H1 (cell line): ENCODE measurements at regions not wholly inside any gene's neighbourhood (a gene's known extent, or its start where the extent isn't known, plus 50 kb on each side); places are given as distances from the start of the nearest gene placed in this dataset.

Experiments used
- CTCF ChIA-PET: fragments of 300-600 bp; sonication (Branson Sonifier 250); formaldehyde crosslinking; loops from one replicate; lab custom pipeline; 2021; ENCODE audit not compliant: partially characterized antibody; lab: Charles Lee
- POLR2A ChIA-PET: fragments of 300-600 bp; sonication (Branson Sonifier 250); formaldehyde crosslinking; loops from one replicate; lab custom pipeline; 2021; ENCODE audit warnings: inconsistent platforms; ENCODE audit not compliant: partially characterized antibody; lab: Charles Lee
- DNase-seq, 2 experiments: peaks; one replicate each; pipeline versions ENCODE4 v3.0.0 to v3.0.0-alpha.2; 2010 to 2022; ENCODE audit warnings: low spot score in 2 of 2, low read depth in 1 of 2, mixed read lengths in 1 of 2
- FAIRE-seq: peaks from 2 replicates; lab custom pipeline; 2011; peaks lifted over from hg19 to GRCh38; lab: Jason Lieb, UNC
- H2AFZ ChIP-seq: 2 replicates; pipeline ENCODE4 v1.8.1; 2012; ENCODE audit warnings: low read length, inconsistent platforms
- H2AK5ac ChIP-seq: 2 replicates; pipeline ENCODE4 v1.6.1; 2013; ENCODE audit warnings: low read depth, low read length
- H2BK120ac ChIP-seq: replicated peaks from 2 replicates; pipeline ENCODE3; 2013; ENCODE audit warnings: low read depth, low read length, inconsistent platforms
- H2BK12ac ChIP-seq: 2 replicates; pipeline ENCODE4 v1.6.1; 2013; ENCODE audit warnings: low read depth, low read length
- H2BK15ac ChIP-seq: 2 replicates; pipeline ENCODE4 v1.6.1; 2013; ENCODE audit warnings: low read length
- H2BK20ac ChIP-seq: 2 replicates; pipeline ENCODE4 v1.6.1; 2013; ENCODE audit warnings: low read length
- H2BK5ac ChIP-seq: 2 replicates; pipeline ENCODE4 v1.6.1; 2013; ENCODE audit warnings: low read depth, low read length
- H3K14ac ChIP-seq: 2 replicates; pipeline ENCODE4 v1.6.1; 2013; ENCODE audit warnings: inconsistent platforms; ENCODE audit not compliant: insufficient read length
- H3K18ac ChIP-seq: 2 replicates; pipeline ENCODE4 v1.6.1; 2013; ENCODE audit warnings: low read length; ENCODE audit errors: extremely low read depth
- H3K23ac ChIP-seq: 2 replicates; pipeline ENCODE4 v1.6.1; 2013; ENCODE audit warnings: inconsistent platforms; ENCODE audit not compliant: insufficient read length
- H3K23me2 ChIP-seq: 2 replicates; pipeline ENCODE4 v1.6.1; 2013; ENCODE audit warnings: low read depth, low read length
- H3K27ac ChIP-seq: 2 replicates; pipeline ENCODE4 v1.6.1; 2011; ENCODE audit warnings: low read depth, low read length, inconsistent platforms
- H3K27me3 ChIP-seq, 4 experiments: replicated peaks in 1 of 4; 1 replicate in 1 of 4; 2 replicates in 3 of 4; pipeline versions ENCODE4 v1.6.1 to v1.8.1; 2011 to 2013; ENCODE audit warnings: low read length in 3 of 4, mild to moderate bottlenecking in 3 of 4, inconsistent platforms in 2 of 4, mixed read lengths in 2 of 4, moderate library complexity in 1 of 4; ENCODE audit not compliant: control insufficient read depth in 3 of 4, insufficient read depth in 3 of 4; ENCODE audit errors: extremely low read depth in 1 of 4
- H3K36me3 ChIP-seq, 4 experiments: 2 replicates each; pipeline versions ENCODE4 v1.6.1 to v1.8.1; 2011 to 2013; ENCODE audit warnings: mild to moderate bottlenecking in 4 of 4, low read length in 3 of 4, moderate library complexity in 2 of 4, control low read depth in 1 of 4, inconsistent platforms in 1 of 4; ENCODE audit not compliant: insufficient read depth in 4 of 4, control insufficient read depth in 2 of 4
- H3K4ac ChIP-seq: replicated peaks from 2 replicates; pipeline ENCODE3; 2013; ENCODE audit warnings: low read length, low read depth, mixed read lengths, inconsistent platforms; ENCODE audit not compliant: insufficient read length
- H3K4me1 ChIP-seq, 4 experiments: replicated peaks in 1 of 4; 1 replicate in 1 of 4; 2 replicates in 3 of 4; pipeline versions ENCODE4 v1.6.1 to v1.8.1; 2011 to 2013; ENCODE audit warnings: low read length in 3 of 4, inconsistent platforms in 2 of 4, mixed read lengths in 1 of 4; ENCODE audit not compliant: insufficient read depth in 4 of 4, control insufficient read depth in 3 of 4
- H3K4me2 ChIP-seq, 2 experiments: 2 replicates each; pipeline versions ENCODE4 v1.6.1 to v1.8.1; 2011 to 2013; ENCODE audit warnings: low read depth in 2 of 2, low read length in 2 of 2, control low read depth in 1 of 2, inconsistent platforms in 1 of 2, mild to moderate bottlenecking in 1 of 2; ENCODE audit not compliant: insufficient read depth in 1 of 2
- H3K4me3 ChIP-seq, 4 experiments: fragments of 200-600, 300-600 bp in 1 of 4; sonication (generic), shearing (Covaris generic), sonication (Bioruptor Twin) in 1 of 4; 2 replicates each; pipeline versions ENCODE4 v1.5.1 to v1.8.1; 2011 to 2016; ENCODE audit warnings: low read length in 4 of 4, low read depth in 3 of 4, control low read depth in 2 of 4, inconsistent platforms in 2 of 4, mild to moderate bottlenecking in 2 of 4, mixed read lengths in 1 of 4, moderate library complexity in 1 of 4; ENCODE audit not compliant: insufficient read depth in 2 of 4; ENCODE audit errors: extremely low read depth in 1 of 4
- H3K56ac ChIP-seq: replicated peaks from 2 replicates; pipeline ENCODE3; 2013; ENCODE audit warnings: low read depth, mild to moderate bottlenecking, mixed read lengths, low read length, inconsistent platforms; ENCODE audit not compliant: insufficient read length
- H3K79me1 ChIP-seq: 2 replicates; pipeline ENCODE4 v1.6.1; 2013; ENCODE audit warnings: low read depth, low read length, control low read depth
- H3K79me2 ChIP-seq, 2 experiments: 2 replicates each; pipeline versions ENCODE4 v1.6.1 to v1.8.1; 2012 to 2013; ENCODE audit warnings: low read length in 2 of 2, mild to moderate bottlenecking in 2 of 2, inconsistent platforms in 1 of 2; ENCODE audit not compliant: insufficient read depth in 2 of 2, control insufficient read depth in 1 of 2
- H3K9ac ChIP-seq, 4 experiments: replicated peaks in 1 of 4; 1 replicate in 1 of 4; 2 replicates in 3 of 4; pipeline versions ENCODE4 v1.6.1 to v1.8.1; 2011 to 2013; ENCODE audit warnings: low read depth in 3 of 4, low read length in 3 of 4, control low read depth in 2 of 4, mild to moderate bottlenecking in 2 of 4, moderate library complexity in 2 of 4, inconsistent platforms in 1 of 4; ENCODE audit errors: extremely low read depth in 1 of 4
- H3K9me3 ChIP-seq, 2 experiments: 2 replicates each; pipeline versions ENCODE4 v1.6.1 to v1.8.1; 2012 to 2013; ENCODE audit warnings: mild to moderate bottlenecking in 2 of 2, moderate library complexity in 2 of 2, control low read depth in 1 of 2, inconsistent platforms in 1 of 2, low read depth in 1 of 2, low read length in 1 of 2, mixed read lengths in 1 of 2; ENCODE audit not compliant: insufficient read depth in 2 of 2
- H4K20me1 ChIP-seq, 2 experiments: replicated peaks in 1 of 2; 2 replicates each; pipeline versions ENCODE3 to v1.8.1; 2011 to 2013; ENCODE audit warnings: inconsistent platforms in 2 of 2, low read length in 2 of 2, mild to moderate bottlenecking in 1 of 2; ENCODE audit not compliant: insufficient read depth in 2 of 2, control insufficient read depth in 1 of 2
- H4K5ac ChIP-seq: 2 replicates; pipeline ENCODE4 v1.6.1; 2013; ENCODE audit warnings: low read length, low read depth, mixed read lengths, inconsistent platforms; ENCODE audit not compliant: insufficient read length
- H4K8ac ChIP-seq: 2 replicates; pipeline ENCODE4 v1.8.0; 2013; ENCODE audit warnings: mild to moderate bottlenecking, moderate library complexity, low read length, inconsistent platforms; ENCODE audit not compliant: insufficient read depth; ENCODE audit errors: extremely low read depth
- H4K91ac ChIP-seq: replicated peaks from 2 replicates; pipeline ENCODE3; 2013; ENCODE audit warnings: low read length, mixed read lengths, inconsistent platforms; ENCODE audit not compliant: insufficient read length
- HDAC2 ChIP-seq, 2 experiments: fragments of 300-600 bp in 1 of 2; sonication (generic) in 1 of 2; IDR thresholded peaks; 2 replicates each; pipeline ENCODE4 v1.6.1; 2011 to 2012; ENCODE audit warnings: low read depth in 2 of 2, low read length in 2 of 2, mild to moderate bottlenecking in 2 of 2, moderate library complexity in 2 of 2, borderline replicate concordance in 1 of 2, inconsistent platforms in 1 of 2
- KDM4A ChIP-seq: IDR thresholded peaks from one replicate; pipeline ENCODE4 v1.7.1; 2012; ENCODE audit warnings: low read depth, mild to moderate bottlenecking, moderate library complexity, low read length, inconsistent platforms; ENCODE audit not compliant: severe bottlenecking
- PHF8 ChIP-seq: fragments of 200-600 bp; sonication (generic); conservative IDR thresholded peaks from 2 replicates; pipeline ENCODE4 v1.7.1; 2012; ENCODE audit warnings: low read depth, mild to moderate bottlenecking, inconsistent platforms, low read length, moderate library complexity
- POLR2A ChIP-seq, 2 experiments: IDR thresholded peaks; 1 replicate in 1 of 2; 2 replicates in 1 of 2; pipeline ENCODE4 v1.6.1; 2011; ENCODE audit warnings: low read depth in 2 of 2, low read length in 2 of 2, mild to moderate bottlenecking in 2 of 2; ENCODE audit errors: control extremely low read depth in 1 of 2
- SIRT6 ChIP-seq: IDR thresholded peaks from one replicate; pipeline ENCODE4 v1.7.1; 2012; ENCODE audit warnings: low read length, inconsistent platforms
- YY1 ChIP-seq: IDR thresholded peaks from 2 replicates; pipeline ENCODE4 v1.6.1; 2011; ENCODE audit warnings: low read depth, mild to moderate bottlenecking, low read length
- WGBS, 2 experiments: shearing (Covaris generic) in 1 of 2; methylation state at CpG; one replicate each; pipeline versions ENCODE4 v1.1.6 to v1.1.7; 2013 to 2015; ENCODE audit warnings: low lambda C conversion rate in 2 of 2, mixed read lengths in 2 of 2, inconsistent platforms in 1 of 2, low coverage in 1 of 2, missing lambda C conversion rate in 1 of 2; ENCODE audit not compliant: insufficient replicate concordance in 2 of 2, insufficient coverage in 1 of 2, insufficient read length in 1 of 2; ENCODE audit errors: extremely low coverage in 1 of 2, missing lambda C conversion rate in 1 of 2; 5-methylcytosine and 5-hydroxymethylcytosine counted together

DNA sequence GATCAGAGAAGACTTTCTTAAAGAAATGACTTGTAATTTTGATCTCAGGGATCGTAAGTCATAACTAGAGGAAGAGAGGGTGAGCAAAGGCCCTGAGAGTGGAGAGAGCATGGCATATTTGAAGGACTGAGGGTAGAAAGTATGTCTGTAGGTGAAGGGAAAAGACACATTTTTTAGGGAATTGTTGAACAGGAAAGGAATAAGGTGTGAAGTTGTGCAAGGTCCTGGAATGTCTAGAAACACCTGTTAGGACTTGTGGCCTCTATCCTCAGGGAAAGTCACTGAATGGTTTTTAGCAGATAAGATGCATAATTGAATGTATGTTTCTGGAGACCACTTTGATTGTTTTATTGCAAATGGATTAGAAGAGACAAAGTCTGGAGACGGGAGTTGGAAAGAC, 62.5 kb upstream of the ACTR3 start:
- H2BK5ac ChIP-seq = no peak overlapping the region
- H2BK20ac ChIP-seq = no peak overlapping the region
- H4K5ac ChIP-seq = no peak overlapping the region
- H3K27ac ChIP-seq = no peak overlapping the region
- no peak overlapping the region for H2BK15ac ChIP-seq
- no peak overlapping the region for H2AK5ac ChIP-seq
- no peaks in the 10 kb centered on the region for H3K9me3 ChIP-seq
- TF ChIP-seq POLR2A (IDR thresholded peaks at IDR 0.05; ENCODE audit: control extremely low read depth in 1 of 2, low read depth in 2 of 2, low read length in 2 of 2) = no peak
- TF ChIP-seq HDAC2 (IDR thresholded peaks at IDR 0.05; ENCODE audit: borderline replicate concordance in 1 of 2, low read depth in 2 of 2, low read length in 2 of 2) = no peak
- TF ChIP-seq PHF8 = no peak
- no peak for TF ChIP-seq KDM4A
- TF ChIP-seq SIRT6 = no peak
- no peak for TF ChIP-seq YY1
- no peak overlapping the region for H3K9ac ChIP-seq
- H2BK120ac ChIP-seq = no peak overlapping the region
- H4K91ac ChIP-seq = no peak overlapping the region
- no peak overlapping the region for H3K18ac ChIP-seq
- H3K4me3 ChIP-seq = no peak overlapping the region
- no peak overlapping the region for H2AFZ ChIP-seq
- H3K14ac ChIP-seq = no peak overlapping the region
- H3K79me2 ChIP-seq = no peaks in the 10 kb centered on the region
- no peak overlapping the region for H3K4ac ChIP-seq
- no peaks in the 10 kb centered on the region for H3K27me3 ChIP-seq
- H2BK12ac ChIP-seq = no peak overlapping the region
- no peak overlapping the region for H3K23ac ChIP-seq
- no peak overlapping the region for H3K56ac ChIP-seq
- ChIA-PET POLR2A (no interaction called here), CTCF (interaction anchor here (2.2 kb wide), 1 partner anchor 11 kb away, joined by 4 read pairs; no protein-coding TSS in a partner anchor)
- peaks cover 0 to 9% (median 2%) of the 10 kb centered on the region in 4 experiments; a peak in 3 of 7 replicates for H3K4me1 ChIP-seq
- WGBS, 2 experiments = 91% methylated on average over 2 of the region's 2 CpGs; no CpG with 5 or more reads in 1 of the 2 experiments
- no peaks in the 10 kb centered on the region for H3K79me1 ChIP-seq
- no peaks in the 10 kb centered on the region for H3K36me3 ChIP-seq
- no peak overlapping the region for H3K4me2 ChIP-seq
- peaks cover 2% of the 10 kb centered on the region; the same call in 1 of the 2 replicates for H3K23me2 ChIP-seq
- FAIRE-seq (no peak), DNase-seq (no peak)
- no peaks in the 10 kb centered on the region for H4K20me1 ChIP-seq
- no peak overlapping the region for H4K8ac ChIP-seq
